ENCODE measurements at regions not wholly inside any gene's neighbourhood (a gene's known extent, or its start where the extent isn't known, plus 50 kb on each side); places are given as distances from the start of the nearest gene placed in this dataset.
"Not testable (repeated sequence)": the region's sequence is repeated elsewhere in the genome, so short reads cannot be mapped to it uniquely, and the experiment has no call there.

DNA sequence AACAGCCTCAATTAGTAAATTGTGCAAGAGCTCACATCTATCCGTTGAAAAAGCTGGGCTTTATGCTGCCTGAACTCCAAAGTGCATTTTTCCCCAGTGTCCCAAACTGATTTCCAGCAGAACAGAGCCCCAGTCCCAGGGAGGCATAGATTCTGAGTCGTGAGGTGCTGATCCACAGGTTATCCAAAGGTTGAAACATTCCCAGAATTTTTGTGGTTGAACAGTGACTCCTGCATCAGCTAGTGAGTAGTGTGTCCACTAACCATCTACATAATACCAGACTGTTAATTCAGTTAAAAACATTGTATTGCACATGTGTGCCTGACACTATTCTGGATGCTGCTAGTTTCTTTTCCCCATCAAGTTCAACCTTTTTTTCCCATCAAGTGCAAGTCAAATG lies 761.5 kb downstream of the GATA3 start:
- H3K9me3 ChIP-seq (ENCODE audit: control insufficient read depth, low read length) = no peaks in the 10 kb centered on the region

GRCh38 chr10:8817299-8817698 lies 762.8 kb downstream of the GATA3 start:
- DNase-seq (ENCODE audit: low read depth) = no peak
- Histone ChIP-seq H3K36me3 (ENCODE audit: control insufficient read depth, insufficient read depth, low read length, severe bottlenecking) (no peaks in the 10 kb centered on the region), H3K9ac (ENCODE audit: low read length) (no peak overlapping the region), H3K4me3 (ENCODE audit: low read length) (no peak overlapping the region), H3K4me1 (ENCODE audit: control insufficient read depth, insufficient read depth, low read length) (no peaks in the 10 kb centered on the region), H3K9me3 (ENCODE audit: control insufficient read depth, low read length) (no peaks in the 10 kb centered on the region), H3K27me3 (replicated peaks; ENCODE audit: control insufficient read depth, insufficient read depth, low read length) (no peaks in the 10 kb centered on the region)

More for the DNA sequence above, 761.5 kb downstream of the GATA3 start:
- no peak overlapping the region for H3K9ac ChIP-seq (ENCODE audit: low read length)
- DNase-seq (ENCODE audit: low read depth) = no peak
- no peak overlapping the region for H3K4me3 ChIP-seq (ENCODE audit: low read length)
- H3K36me3 ChIP-seq (ENCODE audit: control insufficient read depth, insufficient read depth, low read length, severe bottlenecking) = no peaks in the 10 kb centered on the region
- no peaks in the 10 kb centered on the region for H3K4me1 ChIP-seq (ENCODE audit: control insufficient read depth, insufficient read depth, low read length)
- no peaks in the 10 kb centered on the region for H3K27me3 ChIP-seq (replicated peaks; ENCODE audit: control insufficient read depth, insufficient read depth, low read length)

DNA sequence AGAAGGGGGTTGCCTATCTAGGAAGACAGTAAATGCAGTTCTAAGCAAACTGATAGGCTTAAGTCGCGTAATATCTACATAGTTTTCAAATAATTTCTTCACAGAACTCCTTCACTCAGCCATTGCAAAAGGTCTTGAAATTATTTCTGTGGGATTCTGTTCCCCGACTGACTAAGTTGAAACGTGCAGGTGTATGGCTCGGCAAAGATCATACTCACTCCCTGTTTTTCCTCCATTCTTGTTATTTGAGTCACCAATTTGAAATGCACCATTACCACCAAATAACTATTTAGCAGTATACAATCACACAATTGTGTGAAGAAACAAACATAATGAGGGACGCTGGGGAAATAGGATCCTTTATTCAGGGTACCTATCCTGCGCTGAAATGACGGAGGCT lies 771.1 kb downstream of the GATA3 start:
- no peak for DNase-seq (ENCODE audit: low read depth)
- no peaks in the 10 kb centered on the region for H3K27me3 ChIP-seq (replicated peaks; ENCODE audit: control insufficient read depth, insufficient read depth, low read length)
- H3K4me3 ChIP-seq (ENCODE audit: low read length) = no peak overlapping the region
- H3K9me3 ChIP-seq (ENCODE audit: control insufficient read depth, low read length) = no peaks in the 10 kb centered on the region
- no peaks in the 10 kb centered on the region for H3K4me1 ChIP-seq (ENCODE audit: control insufficient read depth, insufficient read depth, low read length)
- H3K9ac ChIP-seq (ENCODE audit: low read length) = no peak overlapping the region
- no peaks in the 10 kb centered on the region for H3K36me3 ChIP-seq (ENCODE audit: control insufficient read depth, insufficient read depth, low read length, severe bottlenecking)

- H3K27me3 ChIP-seq (replicated peaks; ENCODE audit: control insufficient read depth, insufficient read depth, low read length) = no peaks in the 10 kb centered on the region
- H3K36me3 ChIP-seq (ENCODE audit: control insufficient read depth, insufficient read depth, low read length, severe bottlenecking) = no peaks in the 10 kb centered on the region
- H3K4me3 ChIP-seq (ENCODE audit: low read length) = no peak overlapping the region
- H3K4me1 ChIP-seq (ENCODE audit: control insufficient read depth, insufficient read depth, low read length) = no peaks in the 10 kb centered on the region
- no peak for DNase-seq (ENCODE audit: low read depth)
- no peaks in the 10 kb centered on the region for H3K9me3 ChIP-seq (ENCODE audit: control insufficient read depth, low read length)
- no peak overlapping the region for H3K9ac ChIP-seq (ENCODE audit: low read length)
Measured at GRCh38 chr10:8829592-8829991, 775.1 kb downstream of the GATA3 start.

DNA sequence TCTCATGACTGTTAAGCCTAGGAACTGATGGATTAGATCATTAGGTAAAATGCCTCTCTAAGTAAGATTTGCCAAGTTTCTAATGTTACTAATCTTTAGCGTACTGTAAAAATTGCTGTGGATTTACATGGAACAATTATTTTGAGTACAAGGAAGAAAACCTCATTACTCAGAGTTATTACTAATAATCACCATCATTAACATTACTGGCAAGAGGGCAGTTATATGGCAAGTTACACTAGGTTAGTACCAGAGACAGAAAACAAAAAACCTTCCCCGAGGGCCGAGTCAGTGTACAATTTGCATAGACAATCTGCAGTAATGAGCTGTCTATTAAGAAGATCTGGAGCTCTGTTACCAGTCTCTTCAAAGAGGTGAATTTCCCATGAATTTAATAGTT lies 775.6 kb downstream of the GATA3 start:
- H3K9ac ChIP-seq (ENCODE audit: low read length) = no peak overlapping the region
- no peaks in the 10 kb centered on the region for H3K36me3 ChIP-seq (ENCODE audit: control insufficient read depth, insufficient read depth, low read length, severe bottlenecking)
- no peaks in the 10 kb centered on the region for H3K27me3 ChIP-seq (replicated peaks; ENCODE audit: control insufficient read depth, insufficient read depth, low read length)
- no peak for DNase-seq (ENCODE audit: low read depth)
- H3K4me1 ChIP-seq (ENCODE audit: control insufficient read depth, insufficient read depth, low read length) = no peaks in the 10 kb centered on the region
- no peaks in the 10 kb centered on the region for H3K9me3 ChIP-seq (ENCODE audit: control insufficient read depth, low read length)
- no peak overlapping the region for H3K4me3 ChIP-seq (ENCODE audit: low read length)

DNA sequence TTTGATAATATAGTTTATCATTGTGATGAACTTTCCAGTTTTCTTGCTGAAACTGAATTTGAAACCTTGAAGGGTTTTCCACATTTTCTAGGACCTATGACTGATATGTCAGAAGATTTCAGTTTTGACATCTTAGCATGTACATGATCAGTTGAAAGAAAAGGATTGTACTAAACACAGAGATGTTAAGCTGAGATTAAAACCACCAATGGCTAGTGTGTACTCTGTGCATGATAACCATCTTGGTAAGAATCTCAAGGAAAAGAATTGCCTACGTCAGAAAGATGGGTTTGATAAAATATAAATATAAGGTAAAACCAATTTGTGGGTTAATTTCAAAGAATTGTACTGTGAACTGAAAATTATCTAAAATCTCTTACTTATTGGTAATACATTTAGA lies 776.4 kb downstream of the GATA3 start:
- H3K9me3 ChIP-seq (ENCODE audit: control insufficient read depth, low read length) = no peaks in the 10 kb centered on the region
- H3K4me1 ChIP-seq (ENCODE audit: control insufficient read depth, insufficient read depth, low read length) = no peaks in the 10 kb centered on the region
- H3K4me3 ChIP-seq (ENCODE audit: low read length) = no peak overlapping the region
- no peaks in the 10 kb centered on the region for H3K36me3 ChIP-seq (ENCODE audit: control insufficient read depth, insufficient read depth, low read length, severe bottlenecking)
- DNase-seq (ENCODE audit: low read depth) = no peak
- no peak overlapping the region for H3K9ac ChIP-seq (ENCODE audit: low read length)
- H3K27me3 ChIP-seq (replicated peaks; ENCODE audit: control insufficient read depth, insufficient read depth, low read length) = no peaks in the 10 kb centered on the region

- Histone ChIP-seq H3K9ac (ENCODE audit: low read length) (no peak overlapping the region), H3K4me1 (ENCODE audit: control insufficient read depth, insufficient read depth, low read length) (no peaks in the 10 kb centered on the region), H3K36me3 (ENCODE audit: control insufficient read depth, insufficient read depth, low read length, severe bottlenecking) (no peaks in the 10 kb centered on the region), H3K27me3 (replicated peaks; ENCODE audit: control insufficient read depth, insufficient read depth, low read length) (no peaks in the 10 kb centered on the region), H3K9me3 (ENCODE audit: control insufficient read depth, low read length) (peaks cover 2% of the 10 kb centered on the region), H3K4me3 (ENCODE audit: low read length) (no peak overlapping the region)
- no peak for DNase-seq (ENCODE audit: low read depth)
Measured at GRCh38 chr10:8835453-8836167, 781.1 kb downstream of the GATA3 start.

- DNase-seq (ENCODE audit: low read depth) = no peak
- Histone ChIP-seq H3K4me1 (ENCODE audit: control insufficient read depth, insufficient read depth, low read length) (no peaks in the 10 kb centered on the region), H3K9ac (ENCODE audit: low read length) (no peak overlapping the region), H3K4me3 (ENCODE audit: low read length) (no peak overlapping the region), H3K9me3 (ENCODE audit: control insufficient read depth, low read length) (peaks cover 2% of the 10 kb centered on the region), H3K36me3 (ENCODE audit: control insufficient read depth, insufficient read depth, low read length, severe bottlenecking) (no peaks in the 10 kb centered on the region), H3K27me3 (replicated peaks; ENCODE audit: control insufficient read depth, insufficient read depth, low read length) (no peaks in the 10 kb centered on the region)
Measured at GRCh38 chr10:8840356-8840755, 785.9 kb downstream of the GATA3 start.

DNA sequence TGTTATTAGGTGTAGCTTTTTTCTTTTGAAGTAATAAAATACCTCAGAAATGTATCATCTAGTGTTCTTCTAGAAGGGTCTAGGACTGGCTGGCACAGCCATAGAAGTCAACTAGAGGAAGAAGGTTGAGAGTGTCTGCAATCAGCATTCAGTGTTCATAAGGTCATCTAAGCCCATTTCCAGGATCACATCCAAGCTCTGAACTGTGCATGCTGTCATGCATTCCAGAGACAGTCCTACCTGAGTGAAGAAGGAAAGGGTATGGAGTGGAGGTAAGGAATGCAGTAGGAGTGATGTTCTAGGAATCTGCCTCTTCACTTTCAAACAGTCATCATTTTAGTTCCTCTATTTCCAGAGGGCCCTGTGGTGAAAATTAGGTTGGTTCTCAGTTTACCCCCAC lies 789.7 kb downstream of the GATA3 start:
- no peaks in the 10 kb centered on the region for H3K4me1 ChIP-seq (ENCODE audit: control insufficient read depth, insufficient read depth, low read length)
- H3K9ac ChIP-seq (ENCODE audit: low read length) = no peak overlapping the region
- H3K4me3 ChIP-seq (ENCODE audit: low read length) = no peak overlapping the region

DNA sequence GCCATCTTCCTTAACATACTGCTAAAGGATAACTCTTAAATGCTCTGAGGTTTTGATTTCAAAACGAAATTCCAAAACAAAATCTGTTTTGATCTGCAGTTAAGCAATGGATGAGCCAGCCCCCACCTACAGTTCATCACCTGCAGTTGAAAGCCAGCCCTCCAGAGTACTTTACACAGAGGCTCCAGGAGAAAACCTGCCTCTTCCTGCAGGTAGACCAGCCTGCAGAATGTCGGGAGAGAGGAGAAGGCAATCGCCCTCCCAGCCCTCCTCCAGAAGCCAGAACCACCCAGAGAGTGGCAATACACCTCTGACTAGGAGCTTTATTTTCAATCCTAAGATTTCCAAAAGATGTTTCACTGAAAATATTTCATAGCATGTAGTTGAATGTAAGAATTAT lies 798.1 kb downstream of the GATA3 start:
- Histone ChIP-seq H3K9me3 (ENCODE audit: control insufficient read depth, low read length) (no peaks in the 10 kb centered on the region), H3K27me3 (replicated peaks; ENCODE audit: control insufficient read depth, insufficient read depth, low read length) (no peaks in the 10 kb centered on the region), H3K9ac (ENCODE audit: low read length) (no peak overlapping the region), H3K4me1 (ENCODE audit: control insufficient read depth, insufficient read depth, low read length) (no peaks in the 10 kb centered on the region), H3K4me3 (ENCODE audit: low read length) (no peak overlapping the region), H3K36me3 (ENCODE audit: control insufficient read depth, insufficient read depth, low read length, severe bottlenecking) (no peaks in the 10 kb centered on the region)
- no peak for DNase-seq (ENCODE audit: low read depth)

More for the DNA sequence above, 789.7 kb downstream of the GATA3 start:
- Histone ChIP-seq H3K9me3 (ENCODE audit: control insufficient read depth, low read length) (no peaks in the 10 kb centered on the region), H3K36me3 (ENCODE audit: control insufficient read depth, insufficient read depth, low read length, severe bottlenecking) (no peaks in the 10 kb centered on the region), H3K27me3 (replicated peaks; ENCODE audit: control insufficient read depth, insufficient read depth, low read length) (no peaks in the 10 kb centered on the region)
- no peak for DNase-seq (ENCODE audit: low read depth)

GRCh38 chr10:8853048-8853447 lies 798.6 kb downstream of the GATA3 start:
- H3K9me3 ChIP-seq (ENCODE audit: control insufficient read depth, low read length) = no peaks in the 10 kb centered on the region
- H3K9ac ChIP-seq (ENCODE audit: low read length) = no peak overlapping the region
- no peaks in the 10 kb centered on the region for H3K4me1 ChIP-seq (ENCODE audit: control insufficient read depth, insufficient read depth, low read length)
- H3K4me3 ChIP-seq (ENCODE audit: low read length) = no peak overlapping the region
- no peak for DNase-seq (ENCODE audit: low read depth)
- no peaks in the 10 kb centered on the region for H3K27me3 ChIP-seq (replicated peaks; ENCODE audit: control insufficient read depth, insufficient read depth, low read length)
- H3K36me3 ChIP-seq (ENCODE audit: control insufficient read depth, insufficient read depth, low read length, severe bottlenecking) = no peaks in the 10 kb centered on the region

- not testable (repeated sequence) for H3K4me3 ChIP-seq (ENCODE audit: low read length); DNase-seq (ENCODE audit: low read depth)
Measured at GRCh38 chr10:8868924-8869323, 814.4 kb downstream of the GATA3 start.

More at GRCh38 chr10:8868924-8869323, 814.4 kb downstream of the GATA3 start:
- H3K27me3 ChIP-seq (replicated peaks; ENCODE audit: control insufficient read depth, insufficient read depth, low read length); H3K9me3 ChIP-seq (ENCODE audit: control insufficient read depth, low read length); H3K4me1 ChIP-seq (ENCODE audit: control insufficient read depth, insufficient read depth, low read length); H3K9ac ChIP-seq (ENCODE audit: low read length); H3K36me3 ChIP-seq (ENCODE audit: control insufficient read depth, insufficient read depth, low read length, severe bottlenecking): not testable (repeated sequence)
